ENCODE measurements at regions not wholly inside any gene's neighbourhood (a gene's known extent, or its start where the extent isn't known, plus 50 kb on each side); places are given as distances from the start of the nearest gene placed in this dataset.

- intact Hi-C loops (cut with micrococcal nuclease) (no loop called here), dilution Hi-C loops (cut with MboI; ENCODE audit: extremely low pct_ligation_motif_present, low sequenced_read_pairs) (no loop called here)
- Histone ChIP-seq H3K9me1 (replicated peaks; ENCODE audit: control insufficient read depth, extremely low read depth, insufficient read depth, low read length) (no peaks in the 10 kb centered on the region), H3K79me2 (ENCODE audit: control insufficient read depth, insufficient read depth, low read length) (no peaks in the 10 kb centered on the region), H3K9me3 (replicated peaks; ENCODE audit: control insufficient read depth, insufficient read depth, low read length) (no peaks in the 10 kb centered on the region), H3K36me3 (ENCODE audit: control insufficient read depth in 2 of 2, extremely low read depth in 1 of 2, insufficient read depth in 2 of 2, low read length in 2 of 2) (no peaks in the 10 kb centered on the region), H3K27me3 (ENCODE audit: control insufficient read depth in 2 of 2, insufficient read depth in 2 of 2, low read length in 2 of 2) (peaks cover 2% of the 10 kb centered on the region in 2 experiments), H3K4me1 (ENCODE audit: control insufficient read depth, extremely low read depth, insufficient read depth, low read length) (no peaks in the 10 kb centered on the region), H4K20me1 (replicated peaks; ENCODE audit: control insufficient read depth, extremely low read depth, insufficient read depth, low read length) (no peaks in the 10 kb centered on the region), H2AFZ (ENCODE audit: low read depth, low read length) (no peak overlapping the region), H3K4me2 (ENCODE audit: insufficient read depth, low read length) (no peak overlapping the region), H3K9ac (replicated peaks; ENCODE audit: extremely low read depth, insufficient read depth, low read length) (no peak overlapping the region), H3K4me3 (replicated peaks in 1 of 3; ENCODE audit: insufficient read depth in 1 of 3, low read depth in 1 of 3, low read length in 3 of 3) (no peak overlapping the region), H3K27ac (ENCODE audit: insufficient read depth, low read depth, low read length) (no peak overlapping the region)
- DNase-seq (ENCODE audit: low read depth, low spot score) (no peak), FAIRE-seq (no peak)
- ChIA-PET CTCF (no interaction called here), POLR2A (no interaction called here)
- TF ChIP-seq EZH2 (IDR thresholded peaks at IDR 0.05; ENCODE audit: borderline replicate concordance, low read depth, low read length, severe bottlenecking) (no peak), MYC (IDR thresholded peaks at IDR 0.05; ENCODE audit: low read depth, low read length) (no peak), GATA2 (IDR thresholded peaks at IDR 0.05; ENCODE audit: insufficient read depth, insufficient read length, low read depth, low read length) (no peak), POLR2AphosphoS5 (IDR thresholded peaks at IDR 0.05; ENCODE audit: insufficient read depth, low read depth, low read length) (no peak), POLR2A (IDR thresholded peaks at IDR 0.05; ENCODE audit: low read depth, low read length) (no peak), MAX (IDR thresholded peaks at IDR 0.05; ENCODE audit: insufficient read depth, insufficient read length) (no peak), FOS (IDR thresholded peaks at IDR 0.05; ENCODE audit: borderline replicate concordance, insufficient read depth, low read length) (no peak), JUN (IDR thresholded peaks at IDR 0.05; ENCODE audit: borderline replicate concordance, insufficient read depth, insufficient read length, low read depth) (no peak)
- TF ChIP-seq, protein P1, sequence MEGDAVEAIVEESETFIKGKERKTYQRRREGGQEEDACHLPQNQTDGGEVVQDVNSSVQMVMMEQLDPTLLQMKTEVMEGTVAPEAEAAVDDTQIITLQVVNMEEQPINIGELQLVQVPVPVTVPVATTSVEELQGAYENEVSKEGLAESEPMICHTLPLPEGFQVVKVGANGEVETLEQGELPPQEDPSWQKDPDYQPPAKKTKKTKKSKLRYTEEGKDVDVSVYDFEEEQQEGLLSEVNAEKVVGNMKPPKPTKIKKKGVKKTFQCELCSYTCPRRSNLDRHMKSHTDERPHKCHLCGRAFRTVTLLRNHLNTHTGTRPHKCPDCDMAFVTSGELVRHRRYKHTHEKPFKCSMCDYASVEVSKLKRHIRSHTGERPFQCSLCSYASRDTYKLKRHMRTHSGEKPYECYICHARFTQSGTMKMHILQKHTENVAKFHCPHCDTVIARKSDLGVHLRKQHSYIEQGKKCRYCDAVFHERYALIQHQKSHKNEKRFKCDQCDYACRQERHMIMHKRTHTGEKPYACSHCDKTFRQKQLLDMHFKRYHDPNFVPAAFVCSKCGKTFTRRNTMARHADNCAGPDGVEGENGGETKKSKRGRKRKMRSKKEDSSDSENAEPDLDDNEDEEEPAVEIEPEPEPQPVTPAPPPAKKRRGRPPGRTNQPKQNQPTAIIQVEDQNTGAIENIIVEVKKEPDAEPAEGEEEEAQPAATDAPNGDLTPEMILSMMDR (IDR thresholded peaks at IDR 0.05; ENCODE audit: extremely low read depth in 1 of 2, insufficient read depth in 1 of 2, low read depth in 1 of 2, low read length in 2 of 2), result no peak
- BruUV-seq (replicated peaks), result no TSS peak
Observed at GRCh38 chr9:92185681-92186080, 70.5 kb upstream of the SPTLC1 start.

All from endothelial cell of umbilical vein (primary cell).